Kidney epithelial cell (primary cell): ENCODE measurements at regions not wholly inside any gene's neighbourhood (a gene's known extent, or its start where the extent isn't known, plus 50 kb on each side); places are given as distances from the start of the nearest gene placed in this dataset.
A peak's percentile ranks its signal among the peaks of the same experiment; 100 is the strongest.

ENCODE experiments used
- DNase-seq: peaks from one replicate; pipeline ENCODE4 v3.0.0-alpha.2; 2010; ENCODE audit warnings: low read depth
- H3K27me3 ChIP-seq: 2 replicates; pipeline ENCODE4 v1.6.0; 2011; ENCODE audit warnings: low read length; ENCODE audit not compliant: control insufficient read depth, insufficient read depth
- H3K36me3 ChIP-seq: 2 replicates; pipeline ENCODE4 v1.5.1; 2011; ENCODE audit warnings: low read length; ENCODE audit not compliant: control insufficient read depth, insufficient read depth
- H3K4me3 ChIP-seq: 2 replicates; pipeline ENCODE4 v1.5.1; 2011; ENCODE audit warnings: low read depth, mild to moderate bottlenecking, control low read depth, low read length
- TF ChIP-seq, protein P1 (sequence below): IDR thresholded peaks from 2 replicates; pipeline ENCODE4 v1.5.1; 2011; ENCODE audit warnings: mild to moderate bottlenecking, moderate library complexity, low read length, control low read depth, inconsistent platforms; ENCODE audit not compliant: insufficient read depth, poor library complexity, severe bottlenecking

- no peak overlapping the region for H3K4me3 ChIP-seq
- no peaks in the 10 kb centered on the region for H3K36me3 ChIP-seq
- peaks cover 24% of the 10 kb centered on the region for H3K27me3 ChIP-seq
- no peak for DNase-seq
- TF ChIP-seq, protein P1, sequence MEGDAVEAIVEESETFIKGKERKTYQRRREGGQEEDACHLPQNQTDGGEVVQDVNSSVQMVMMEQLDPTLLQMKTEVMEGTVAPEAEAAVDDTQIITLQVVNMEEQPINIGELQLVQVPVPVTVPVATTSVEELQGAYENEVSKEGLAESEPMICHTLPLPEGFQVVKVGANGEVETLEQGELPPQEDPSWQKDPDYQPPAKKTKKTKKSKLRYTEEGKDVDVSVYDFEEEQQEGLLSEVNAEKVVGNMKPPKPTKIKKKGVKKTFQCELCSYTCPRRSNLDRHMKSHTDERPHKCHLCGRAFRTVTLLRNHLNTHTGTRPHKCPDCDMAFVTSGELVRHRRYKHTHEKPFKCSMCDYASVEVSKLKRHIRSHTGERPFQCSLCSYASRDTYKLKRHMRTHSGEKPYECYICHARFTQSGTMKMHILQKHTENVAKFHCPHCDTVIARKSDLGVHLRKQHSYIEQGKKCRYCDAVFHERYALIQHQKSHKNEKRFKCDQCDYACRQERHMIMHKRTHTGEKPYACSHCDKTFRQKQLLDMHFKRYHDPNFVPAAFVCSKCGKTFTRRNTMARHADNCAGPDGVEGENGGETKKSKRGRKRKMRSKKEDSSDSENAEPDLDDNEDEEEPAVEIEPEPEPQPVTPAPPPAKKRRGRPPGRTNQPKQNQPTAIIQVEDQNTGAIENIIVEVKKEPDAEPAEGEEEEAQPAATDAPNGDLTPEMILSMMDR = no peak
Observed at GRCh38 chr13:111415765-111416164, 95.3 kb downstream of the TEX29 start.

DNA sequence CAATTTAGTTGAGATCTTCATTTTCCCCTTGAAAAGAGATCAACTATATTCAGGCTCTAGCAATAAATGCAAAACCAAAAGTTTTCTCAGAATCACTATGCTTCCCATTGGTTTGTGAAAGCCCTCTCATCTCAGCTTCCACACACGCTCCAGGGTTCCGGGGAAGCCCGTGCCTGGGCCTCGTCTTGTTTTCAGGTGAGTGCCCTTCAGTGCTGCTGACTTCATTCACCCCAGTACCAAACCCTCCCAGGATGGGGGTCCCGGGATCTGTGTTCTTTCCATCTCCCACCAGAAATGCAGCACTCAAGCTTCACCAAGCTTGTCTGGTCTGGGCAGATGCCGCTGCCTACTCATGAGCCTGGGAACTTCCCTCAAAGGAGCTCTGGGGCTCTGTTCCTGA lies 97.7 kb downstream of the TEX29 start:
- peaks cover 8% of the 10 kb centered on the region for H3K27me3 ChIP-seq
- TF ChIP-seq, protein P1 = no peak

GRCh38 chr13:111420113-111420876 lies 99.9 kb downstream of the TEX29 start:
- no peak for DNase-seq
- Histone ChIP-seq H3K4me3 (no peak overlapping the region), H3K27me3 (no peaks in the 10 kb centered on the region), H3K36me3 (no peaks in the 10 kb centered on the region)
- TF ChIP-seq, protein P1 = no peak

More for the DNA sequence above, 97.7 kb downstream of the TEX29 start:
- H3K36me3 ChIP-seq = no peaks in the 10 kb centered on the region
- no peak for DNase-seq
- H3K4me3 ChIP-seq = no peak overlapping the region

DNA sequence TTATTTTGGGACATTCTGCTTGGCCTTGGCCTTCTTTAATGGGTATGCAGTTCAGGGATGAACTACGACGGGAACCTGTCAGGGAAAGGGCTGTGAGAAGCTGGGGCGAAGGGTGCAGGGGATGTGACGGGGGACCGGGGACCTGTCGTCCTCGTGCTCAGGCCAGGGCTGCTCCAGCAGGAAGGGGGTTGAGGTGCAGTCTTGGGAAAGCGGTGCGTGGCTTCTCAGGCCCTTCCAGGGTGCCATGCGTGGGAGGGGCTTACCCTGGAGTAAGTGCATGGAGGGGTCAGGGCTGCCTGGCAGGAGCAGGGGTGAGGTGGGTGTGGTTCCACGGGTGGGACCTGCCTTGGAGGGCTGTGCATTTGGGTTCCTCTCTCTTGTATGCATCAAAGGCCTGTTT lies 100.8 kb downstream of the TEX29 start:
- Histone ChIP-seq H3K4me3 (no peak overlapping the region), H3K27me3 (no peaks in the 10 kb centered on the region), H3K36me3 (no peaks in the 10 kb centered on the region)
- DNase-seq = no peak
- TF ChIP-seq, protein P1 = no peak

DNA sequence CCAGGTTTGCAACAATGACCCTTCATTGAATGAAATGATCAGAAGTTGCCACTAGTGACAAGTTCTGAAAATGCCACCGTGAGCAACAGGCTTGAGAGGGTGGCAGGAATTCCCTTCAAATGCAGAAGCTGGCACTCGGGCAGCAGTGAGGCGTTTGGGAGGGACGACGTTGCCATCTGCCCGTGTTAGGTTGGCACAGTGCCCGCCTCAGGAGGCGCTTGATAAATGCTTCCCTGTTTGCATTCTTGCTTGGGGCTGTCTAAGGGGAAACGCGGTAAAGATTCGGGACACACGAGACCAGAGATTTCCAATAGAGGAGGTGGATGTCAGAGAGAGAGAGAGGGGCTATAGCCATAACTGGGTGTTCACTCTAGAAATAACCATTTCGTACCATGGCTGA lies 101.9 kb downstream of the TEX29 start:
- H3K4me3 ChIP-seq = no peak overlapping the region
- H3K36me3 ChIP-seq = no peaks in the 10 kb centered on the region
- TF ChIP-seq, protein P1 = no peak
- DNase-seq = no peak
- H3K27me3 ChIP-seq = no peaks in the 10 kb centered on the region

- H3K27me3 ChIP-seq = no peaks in the 10 kb centered on the region
- H3K4me3 ChIP-seq = no peak overlapping the region
- no peaks in the 10 kb centered on the region for H3K36me3 ChIP-seq
- peak; percentile 18 for DNase-seq
- TF ChIP-seq, protein P1 = no peak
Observed at GRCh38 chr13:111423168-111423785, 102.8 kb downstream of the TEX29 start.
